Heart right ventricle (tissue), 16 donors: ENCODE measurements at regions not wholly inside any gene's neighbourhood (a gene's known extent, or its start where the extent isn't known, plus 50 kb on each side); places are given as distances from the start of the nearest gene placed in this dataset.

Source experiments
- ATAC-seq, 8 donors: fragments of 200-7000 bp; cut with Tn5 transposase; one replicate each; pipeline ENCODE4 v1.9.1; 2020; ENCODE audit warnings: mild to moderate bottlenecking in 8 of 8, moderate library complexity in 8 of 8, moderate number of reproducible peaks in 1 of 8
- DNase-seq, 2 donors: peaks; one replicate each; pipeline ENCODE4 v3.0.0-alpha.2; 2020
- H3K27ac ChIP-seq, 10 donors: fragments of 200-600 bp; sonication (generic) in 2 of 10; one replicate each; pipeline versions ENCODE4 v1.5.0 to v1.8.0; 2020 to 2022; ENCODE audit warnings: mild to moderate bottlenecking in 3 of 10
- H3K27me3 ChIP-seq, 7 donors: fragments of 200-600 bp; one replicate each; pipeline ENCODE4 v1.8.0; 2021 to 2022; ENCODE audit warnings: mild to moderate bottlenecking in 2 of 7
- H3K36me3 ChIP-seq, 9 donors: fragments of 200-600 bp; sonication (generic) in 1 of 9; one replicate each; pipeline versions ENCODE4 v1.5.0 to v1.8.0; 2020 to 2022; ENCODE audit warnings: mild to moderate bottlenecking in 2 of 9
- H3K4me1 ChIP-seq, 9 donors: fragments of 200-600 bp; sonication (generic) in 1 of 9; one replicate each; pipeline versions ENCODE4 v1.5.0 to v1.8.0; 2020 to 2022; ENCODE audit warnings: mild to moderate bottlenecking in 4 of 9
- H3K4me3 ChIP-seq, 10 donors: fragments of 200-600 bp; sonication (generic) in 2 of 10; one replicate each; pipeline versions ENCODE4 v1.5.0 to v1.8.0; 2020 to 2022; ENCODE audit warnings: mild to moderate bottlenecking in 7 of 10, moderate library complexity in 2 of 10
- H3K9me3 ChIP-seq, 11 donors: fragments of 200-600 bp in 10 of 11; sonication (generic) in 2 of 11; one replicate each; pipeline versions ENCODE4 v1.5.0 to v1.8.0; 2013 to 2022; ENCODE audit warnings: mild to moderate bottlenecking in 2 of 11, control low read depth in 1 of 11, moderate library complexity in 1 of 11
- CTCF ChIP-seq, 9 donors: fragments of 200-600 bp; sonication (generic) in 2 of 9; IDR thresholded peaks; one replicate each; pipeline versions ENCODE4 v1.5.0 to v1.8.0; 2021 to 2022; ENCODE audit warnings: antibody characterized with exemption in 9 of 9, mild to moderate bottlenecking in 5 of 9, moderate library complexity in 1 of 9
- WGBS, 2 donors: extraction: QIAGEN DNeasy Blood & Tissue Kit; methylation state at CpG; one replicate each; pipeline ENCODE4 v1.1.7; 2013; ENCODE audit warnings: inconsistent platforms in 1 of 2; 5-methylcytosine and 5-hydroxymethylcytosine counted together
- intact Hi-C, 10 donors: fragments of 100-400 bp; cut with DNase I; formaldehyde crosslinking; loops; one replicate each; pipeline versions ENCODE4 v1.11.1 to v1.14.2; 2022
- donor health status: Arrhythmogenic right ventricular cardiomyopathy.
- donor health status: ischemic (EF 13 %, LVEDD 7.1; RV severe dilation, severe dysfunction).
- donor health status: healthy with polysubstance abuse.
- donor health status: DM: no; HTN: yes; CAD: no.
- donor health status: DM: no; HTN: no; CAD: no.
- donor health status: ischemic (EF 25% LVEDD 6.9; RV normal size, moderate dysfunction).
- donor health status: ischemic (EF 25% LVEDD 5.7; RV mildly dilated, moderate dysfunction).
- donor health status: healthy.
- donor health status: DM: yes; HTN: yes; CAD: no.
- donor health status: Ischemic cardiomyopathy.
- donor health status: ischemic (EF 35%, LVEDD 5.7; RV mildly dilated, moderate dysfunction).
- donor health status: nonischemic (EF 11% LVEDD 7.7; RV severe dilation, severe dysfunction).
- donor health status: DM: yes; HTN: yes; CAD: no.
- donor health status: PGD.
- donor health status: ischemic (EF 29% LVEDD 5.4; RV normal size, mild dysfunction).
- donor health status: nonischemic (EF 23%, LVEDD 6.1; RV moderate dilation, normal function).

- TF ChIP-seq CTCF (IDR thresholded peaks at IDR 0.05): no peak
- intact Hi-C loops: loop anchor here in 1 of 10 donors (5.0 kb wide), 1 partner anchor 48 kb away; no protein-coding TSS in a partner anchor
- Histone ChIP-seq H3K27me3 (no peaks in the 10 kb centered on the region), H3K4me1 (peaks cover 0 to 28% (median 0%) of the 10 kb centered on the region in 9 donors), H3K36me3 (no peaks in the 10 kb centered on the region), H3K4me3 (no peak overlapping the region), H3K9me3 (peaks cover 0 to 5% (median 0%) of the 10 kb centered on the region in 11 donors), H3K27ac (peak overlapping the region in 4 of 10 donors; percentile 22 to 44 (median 30))
- DNase-seq: no peak
- peak in 7 of 8 donors; percentile 17 to 68 (median 44) for ATAC-seq
- WGBS, 2 donors: 63 to 64% methylated on average over 3 of the region's 3 CpGs
Measured at GRCh38 chr3:16109929-16110328, 64.6 kb upstream of the GALNT15 start.

- H3K4me3 ChIP-seq: no peak overlapping the region
- ATAC-seq: peak in 5 of 8 donors; percentile 19 to 73 (median 42)
- peaks cover 0 to 29% (median 3%) of the 10 kb centered on the region in 9 donors for H3K4me1 ChIP-seq
- peak overlapping the region in 4 of 10 donors; percentile 12 to 58 (median 42) for H3K27ac ChIP-seq
- intact Hi-C loops: no loop called here
- no peak for TF ChIP-seq CTCF (IDR thresholded peaks at IDR 0.05)
- no peaks in the 10 kb centered on the region for H3K36me3 ChIP-seq
- no peak for DNase-seq
- peaks cover 0 to 5% (median 0%) of the 10 kb centered on the region in 11 donors for H3K9me3 ChIP-seq
- WGBS, 2 donors: 57 to 69% methylated on average over 1 of the region's 1 CpG
- H3K27me3 ChIP-seq: no peaks in the 10 kb centered on the region
Measured at GRCh38 chr3:16112910-16113504, 61.5 kb upstream of the GALNT15 start.

GRCh38 chr3:16113704-16114103, 60.8 kb upstream of the GALNT15 start:
- H3K4me3 ChIP-seq: no peak overlapping the region
- TF ChIP-seq CTCF (IDR thresholded peaks at IDR 0.05): no peak
- H3K27me3 ChIP-seq: no peaks in the 10 kb centered on the region
- peaks cover 0 to 5% (median 0%) of the 10 kb centered on the region in 11 donors for H3K9me3 ChIP-seq
- DNase-seq (no peak), ATAC-seq (peak in 2 of 8 donors; percentile 10 to 66)
- WGBS, 2 donors: 81 to 82% methylated on average over 3 of the region's 3 CpGs
- H3K36me3 ChIP-seq: no peaks in the 10 kb centered on the region
- peaks cover 0 to 29% (median 3%) of the 10 kb centered on the region in 9 donors for H3K4me1 ChIP-seq
- H3K27ac ChIP-seq: peak overlapping the region in 6 of 10 donors; percentile 3 to 58 (median 34)
- intact Hi-C loops: no loop called here

- Histone ChIP-seq H3K27me3 (no peaks in the 10 kb centered on the region), H3K4me1 (peaks cover 0 to 28% (median 3%) of the 10 kb centered on the region in 9 donors), H3K4me3 (no peak overlapping the region), H3K36me3 (no peaks in the 10 kb centered on the region), H3K9me3 (peaks cover 0 to 5% (median 0%) of the 10 kb centered on the region in 11 donors), H3K27ac (peak overlapping the region in 8 of 10 donors; percentile 7 to 58 (median 34))
- WGBS, 2 donors: 61 to 80% methylated on average over 2 of the region's 2 CpGs
- ATAC-seq: peak in 3 of 8 donors; percentile 8 to 59 (median 39)
- DNase-seq: no peak
- intact Hi-C loops: no loop called here
- no peak for TF ChIP-seq CTCF (IDR thresholded peaks at IDR 0.05)
Measured at GRCh38 chr3:16114429-16114828, 60.1 kb upstream of the GALNT15 start.
